ENCODE measurements at regions not wholly inside any gene's neighbourhood (a gene's known extent, or its start where the extent isn't known, plus 50 kb on each side); places are given as distances from the start of the nearest gene placed in this dataset.

DNA sequence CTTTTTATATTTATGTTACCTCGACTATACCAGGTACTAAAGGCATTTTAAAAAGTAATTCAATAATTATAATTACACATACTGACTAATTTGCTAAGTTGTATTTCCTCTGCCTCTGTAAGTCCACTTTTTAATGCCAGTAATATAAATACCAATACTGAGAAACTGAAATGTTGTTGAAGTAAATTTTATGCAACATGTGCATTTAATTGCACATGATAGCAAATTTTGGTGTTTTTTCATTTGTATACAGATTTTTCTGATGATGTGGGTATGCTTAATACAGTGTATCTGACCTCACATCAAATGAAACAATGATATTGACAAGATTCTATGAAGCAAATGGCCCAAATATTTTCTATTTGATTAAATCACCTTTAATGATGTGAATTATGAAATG, 1531.6 kb downstream of the KCNT2 start:
- TF ChIP-seq POLR2A (IDR thresholded peaks at IDR 0.05) (no peak), CTCF (IDR thresholded peaks at IDR 0.05) (no peak), EP300 (IDR thresholded peaks at IDR 0.05) (no peak)
- no peaks in the 10 kb centered on the region for H3K36me3 ChIP-seq
- no peaks in the 10 kb centered on the region for H3K4me1 ChIP-seq
- no peak for DNase-seq (ENCODE audit: low spot score in 2 of 2)
- no peak overlapping the region for H3K27ac ChIP-seq
- no peak overlapping the region for H3K4me3 ChIP-seq
- WGBS, 2 donors = 85 to 88% methylated on average over 1 of the region's 1 CpG
- no peaks in the 10 kb centered on the region for H3K27me3 ChIP-seq
- no peaks in the 10 kb centered on the region for H3K9me3 ChIP-seq

DNA sequence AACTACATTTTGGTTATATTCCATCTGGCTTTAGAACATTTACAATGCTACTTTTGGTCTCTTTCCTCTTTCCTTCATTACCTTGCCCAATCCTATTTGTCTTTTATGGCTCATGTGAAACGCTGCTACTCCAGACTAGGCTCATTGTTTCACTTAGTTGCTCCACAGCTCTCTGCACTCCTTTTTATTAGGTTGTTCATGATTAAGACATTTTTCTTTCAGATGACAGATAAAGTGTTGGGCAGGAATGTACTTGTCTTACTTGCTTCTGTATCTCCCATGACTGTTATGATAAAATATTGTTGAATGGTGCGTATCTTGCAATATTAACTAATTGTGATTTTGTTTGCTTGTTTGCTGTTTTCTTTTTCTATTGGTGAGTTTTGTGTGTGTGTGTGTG, 1532.3 kb downstream of the KCNT2 start:
- no peaks in the 10 kb centered on the region for H3K36me3 ChIP-seq
- DNase-seq (ENCODE audit: low spot score in 2 of 2) = no peak
- no peak overlapping the region for H3K4me3 ChIP-seq
- no peak overlapping the region for H3K27ac ChIP-seq
- 72 to 75% methylated on average over 2 of the region's 2 CpGs for WGBS, 2 donors
- H3K27me3 ChIP-seq = no peaks in the 10 kb centered on the region
- no peaks in the 10 kb centered on the region for H3K9me3 ChIP-seq
- H3K4me1 ChIP-seq = no peaks in the 10 kb centered on the region
- TF ChIP-seq CTCF (IDR thresholded peaks at IDR 0.05) (no peak), POLR2A (IDR thresholded peaks at IDR 0.05) (no peak), EP300 (IDR thresholded peaks at IDR 0.05) (no peak)

- Histone ChIP-seq H3K4me1 (no peaks in the 10 kb centered on the region), H3K36me3 (no peaks in the 10 kb centered on the region), H3K27me3 (no peaks in the 10 kb centered on the region), H3K4me3 (no peak overlapping the region), H3K27ac (no peak overlapping the region), H3K9me3 (peaks cover 0 to 4% (median 0%) of the 10 kb centered on the region in 4 donors)
- 81 to 83% methylated on average over 6 of the region's 6 CpGs for WGBS, 2 donors
- TF ChIP-seq EP300 (IDR thresholded peaks at IDR 0.05) = no peak
- no peak for TF ChIP-seq CTCF (IDR thresholded peaks at IDR 0.05)
- TF ChIP-seq POLR2A (IDR thresholded peaks at IDR 0.05) = no peak
- no peak for DNase-seq (ENCODE audit: low spot score in 2 of 2)
Observed at GRCh38 chr1:195071461-195071860, 1536.8 kb downstream of the KCNT2 start.

- H3K4me3 ChIP-seq = no peak overlapping the region
- 89 to 94% methylated on average over 5 of the region's 5 CpGs for WGBS, 2 donors
- no peak for DNase-seq (ENCODE audit: low spot score in 2 of 2)
- peaks cover 0 to 4% (median 0%) of the 10 kb centered on the region in 4 donors for H3K9me3 ChIP-seq
- TF ChIP-seq CTCF (IDR thresholded peaks at IDR 0.05) = no peak
- no peak for TF ChIP-seq EP300 (IDR thresholded peaks at IDR 0.05)
- no peak for TF ChIP-seq POLR2A (IDR thresholded peaks at IDR 0.05)
- H3K27ac ChIP-seq = no peak overlapping the region
- H3K36me3 ChIP-seq = no peaks in the 10 kb centered on the region
- no peaks in the 10 kb centered on the region for H3K27me3 ChIP-seq
- H3K4me1 ChIP-seq = no peaks in the 10 kb centered on the region
Observed at GRCh38 chr1:195065437-195065836, 1542.8 kb downstream of the KCNT2 start.

DNA sequence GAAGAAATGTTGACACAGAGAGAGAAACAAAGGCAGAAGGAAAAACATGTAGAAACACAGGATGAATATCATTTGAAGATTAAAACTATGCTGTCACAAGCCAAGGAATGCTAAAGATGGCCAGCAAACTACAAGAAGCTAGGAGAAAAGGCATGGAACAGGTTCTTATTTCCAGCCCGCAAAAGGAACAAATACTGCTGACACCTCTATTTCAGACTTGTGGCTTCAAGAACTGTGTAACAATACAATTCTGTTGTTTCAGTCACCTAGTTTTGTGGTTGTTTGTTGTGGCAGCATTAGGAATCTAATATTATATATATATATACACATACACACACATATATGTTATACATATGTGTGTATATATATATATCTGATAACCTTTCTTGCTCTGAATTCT, 1543.9 kb downstream of the KCNT2 start:
- no peak overlapping the region for H3K27ac ChIP-seq
- H3K4me1 ChIP-seq = no peaks in the 10 kb centered on the region
- DNase-seq (ENCODE audit: low spot score in 2 of 2) = no peak
- WGBS, 2 donors = 92 to 97% methylated on average over 1 of the region's 1 CpG
- H3K27me3 ChIP-seq = no peaks in the 10 kb centered on the region
- TF ChIP-seq POLR2A (IDR thresholded peaks at IDR 0.05) (no peak), CTCF (IDR thresholded peaks at IDR 0.05) (no peak), EP300 (IDR thresholded peaks at IDR 0.05) (no peak)
- H3K36me3 ChIP-seq = no peaks in the 10 kb centered on the region
- peaks cover 0 to 4% (median 0%) of the 10 kb centered on the region in 4 donors for H3K9me3 ChIP-seq
- no peak overlapping the region for H3K4me3 ChIP-seq
